ENCODE measurements at regions not wholly inside any gene's neighbourhood (a gene's known extent, or its start where the extent isn't known, plus 50 kb on each side); places are given as distances from the start of the nearest gene placed in this dataset.
A peak's percentile ranks its signal among the peaks of the same experiment; 100 is the strongest.

GRCh38 chr14:34044666-34045306, 93.9 kb upstream of the EGLN3 start:
- no peak for DNase-seq (ENCODE audit: low read depth in 2 of 2)

GRCh38 chr14:34044373-34044637, 93.4 kb upstream of the EGLN3 start:
- no peak for DNase-seq (ENCODE audit: low read depth in 2 of 2)

GRCh38 chr14:34043627-34044372, 92.9 kb upstream of the EGLN3 start:
- DNase-seq (ENCODE audit: low read depth in 2 of 2): peak; percentile 17 to 30

DNA sequence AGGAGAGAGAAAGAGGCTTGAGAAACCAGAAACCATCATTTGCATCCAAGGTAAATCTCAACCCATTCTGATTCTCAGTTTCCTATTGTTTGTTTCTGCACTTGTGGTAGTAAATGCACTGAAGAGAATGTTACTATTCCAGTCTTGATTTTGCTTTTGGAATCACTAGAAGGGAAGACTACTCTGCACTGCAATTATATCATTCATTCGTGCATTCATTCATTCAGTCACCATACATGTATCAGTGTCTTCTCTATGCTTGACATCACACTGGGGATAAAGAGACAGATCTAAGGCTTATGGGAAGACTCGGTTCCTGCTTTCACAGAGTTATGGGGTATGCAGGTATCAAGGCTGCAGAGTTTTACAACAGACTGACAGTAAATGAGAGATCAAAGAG, 90.3 kb upstream of the EGLN3 start:
- DNase-seq (ENCODE audit: low read depth in 2 of 2): no peak

DNA sequence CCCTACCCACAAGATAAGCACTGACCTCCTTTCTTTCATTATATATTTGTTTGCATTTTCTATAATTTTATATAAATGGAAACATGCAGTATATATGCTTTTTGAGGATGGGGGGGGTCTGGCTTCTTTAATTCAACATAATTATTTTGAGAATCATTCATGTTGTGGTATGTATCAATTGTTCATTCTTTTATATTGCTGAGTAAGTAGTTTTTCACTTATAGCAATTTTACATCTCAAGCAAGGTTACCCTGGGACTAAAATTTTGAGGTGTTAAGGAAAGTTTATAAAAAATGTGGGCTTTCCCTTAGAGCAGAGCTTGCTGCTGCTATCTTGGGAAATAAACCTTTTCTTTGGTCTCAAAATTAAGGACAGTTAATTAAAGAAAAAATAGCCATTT, 89.9 kb upstream of the EGLN3 start:
- no peak for DNase-seq (ENCODE audit: low read depth in 2 of 2)

- DNase-seq (ENCODE audit: low read depth in 2 of 2): no peak
These were observed 88.7 kb upstream of the EGLN3 start for GRCh38 chr14:34039428-34040047.

DNA sequence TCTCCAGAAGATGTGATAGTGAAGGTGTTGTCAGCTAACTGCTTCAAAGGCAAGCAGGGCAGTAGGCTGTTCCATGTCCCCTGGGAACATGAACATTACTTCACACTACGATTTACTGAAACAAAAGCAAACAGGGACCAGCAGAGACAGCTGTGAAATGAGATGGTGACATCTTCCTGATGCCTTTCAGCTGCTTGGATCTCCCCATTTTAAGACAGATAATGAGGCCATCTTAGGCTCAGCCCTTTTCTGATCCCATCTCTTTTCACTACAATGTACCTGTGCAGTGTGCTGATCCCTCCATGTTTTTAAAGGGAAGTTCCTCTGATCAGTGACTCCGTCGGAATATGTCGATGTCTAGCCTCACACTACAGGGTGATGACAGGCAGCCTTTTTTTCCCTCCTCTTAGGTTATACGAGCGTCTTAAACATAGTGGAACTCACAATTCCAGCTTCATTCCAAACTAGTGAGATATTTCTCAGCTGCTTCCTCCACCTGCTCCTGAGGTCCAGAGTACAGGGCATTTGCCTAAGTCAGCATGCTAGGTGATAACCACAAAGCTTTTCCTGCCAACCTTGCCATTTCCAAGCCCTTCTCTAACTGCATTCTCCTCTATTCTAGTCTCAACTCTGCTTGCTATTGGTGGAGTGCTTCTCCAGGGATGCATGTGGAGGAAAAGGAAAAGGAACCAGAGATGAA, 87.6 kb upstream of the EGLN3 start:
- no peak for DNase-seq (ENCODE audit: low read depth in 2 of 2)

GRCh38 chr14:34036319-34036766, 85.5 kb upstream of the EGLN3 start:
- no peak for DNase-seq (ENCODE audit: low read depth in 2 of 2)

DNA sequence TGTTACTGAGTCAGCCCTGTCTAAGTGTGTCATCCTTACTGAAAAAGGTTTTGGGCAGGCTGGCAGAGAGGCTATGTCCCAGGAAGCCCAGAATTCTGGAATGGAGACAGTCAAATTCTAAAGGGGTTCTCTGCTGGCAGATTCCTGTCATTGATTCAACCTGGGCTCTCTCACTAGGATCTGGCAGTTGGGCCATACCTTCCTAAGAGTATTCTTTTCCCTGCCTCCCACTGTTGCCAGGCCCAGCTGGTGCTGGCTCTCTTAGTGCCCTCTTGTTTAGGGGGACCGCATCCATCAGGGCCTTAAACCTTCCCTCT, 85.0 kb upstream of the EGLN3 start:
- DNase-seq (ENCODE audit: low read depth in 2 of 2): no peak

GRCh38 chr14:34035177-34035933, 84.5 kb upstream of the EGLN3 start:
- no peak for DNase-seq (ENCODE audit: low read depth in 2 of 2)

- DNase-seq (ENCODE audit: low read depth in 2 of 2): no peak
These were observed 83.7 kb upstream of the EGLN3 start for GRCh38 chr14:34034447-34035176.

DNA sequence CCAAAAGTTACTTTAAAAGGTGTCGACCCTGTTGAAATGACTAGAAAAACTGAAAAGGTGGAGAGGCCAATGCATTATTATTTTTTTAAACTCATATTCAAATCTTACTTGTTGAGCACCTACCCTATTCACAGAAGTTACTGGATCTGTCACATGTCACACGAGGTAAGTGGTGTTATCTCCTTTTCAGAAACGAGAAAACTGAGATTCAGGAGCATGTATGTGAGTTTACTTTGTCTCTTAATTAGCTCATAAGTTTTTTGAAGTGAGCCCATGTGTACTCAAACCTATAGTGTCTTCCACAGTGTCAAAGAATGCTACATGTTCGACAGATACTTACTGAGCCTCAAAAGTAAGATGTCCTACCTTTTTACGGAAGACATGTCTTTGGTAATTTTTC, 81.8 kb upstream of the EGLN3 start:
- DNase-seq (ENCODE audit: low read depth in 2 of 2): no peak

DNA sequence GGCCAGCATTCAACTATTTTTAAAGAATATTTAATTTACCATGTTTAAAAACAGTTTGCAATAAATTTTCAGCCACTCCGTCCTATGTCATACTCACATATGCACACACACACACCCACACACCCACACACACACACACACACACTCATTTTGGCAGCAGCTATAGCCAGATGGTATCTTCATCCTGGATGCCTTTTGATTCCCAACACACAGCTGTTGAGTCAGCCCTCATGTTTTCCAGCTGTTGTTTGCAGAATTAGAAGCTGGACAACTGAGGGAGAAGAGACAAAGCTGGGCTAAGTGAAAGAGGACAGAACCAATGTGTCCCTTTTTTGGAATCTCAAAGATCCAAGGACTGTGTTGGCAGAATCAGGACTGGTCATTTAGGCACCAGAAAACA, 80.0 kb upstream of the EGLN3 start:
- DNase-seq (ENCODE audit: low read depth in 2 of 2): no peak

DNA sequence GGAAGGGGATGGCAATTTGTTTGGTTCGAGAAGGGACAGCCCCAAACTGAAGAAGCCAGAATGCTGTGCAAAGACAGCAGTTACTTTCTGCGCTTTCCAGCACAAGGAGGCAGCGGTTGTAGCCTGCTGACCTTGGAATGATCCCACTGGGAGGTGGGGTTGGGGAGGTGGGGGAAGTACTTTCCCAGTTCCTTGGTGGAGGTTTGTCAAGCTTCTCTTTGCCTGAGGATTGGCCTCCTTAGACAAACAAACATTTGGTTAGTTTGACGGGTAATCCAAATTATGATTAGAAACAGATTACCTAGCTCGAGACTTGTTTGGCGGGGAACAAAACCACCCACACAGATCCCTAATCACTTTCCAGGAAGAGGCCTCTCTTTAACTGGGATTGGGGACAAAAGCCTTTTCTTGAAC, 79.1 kb upstream of the EGLN3 start:
- no peak for DNase-seq (ENCODE audit: low read depth in 2 of 2)

- DNase-seq (ENCODE audit: low read depth in 2 of 2): no peak
These were observed 77.2 kb upstream of the EGLN3 start for GRCh38 chr14:34027990-34028495.

DNA sequence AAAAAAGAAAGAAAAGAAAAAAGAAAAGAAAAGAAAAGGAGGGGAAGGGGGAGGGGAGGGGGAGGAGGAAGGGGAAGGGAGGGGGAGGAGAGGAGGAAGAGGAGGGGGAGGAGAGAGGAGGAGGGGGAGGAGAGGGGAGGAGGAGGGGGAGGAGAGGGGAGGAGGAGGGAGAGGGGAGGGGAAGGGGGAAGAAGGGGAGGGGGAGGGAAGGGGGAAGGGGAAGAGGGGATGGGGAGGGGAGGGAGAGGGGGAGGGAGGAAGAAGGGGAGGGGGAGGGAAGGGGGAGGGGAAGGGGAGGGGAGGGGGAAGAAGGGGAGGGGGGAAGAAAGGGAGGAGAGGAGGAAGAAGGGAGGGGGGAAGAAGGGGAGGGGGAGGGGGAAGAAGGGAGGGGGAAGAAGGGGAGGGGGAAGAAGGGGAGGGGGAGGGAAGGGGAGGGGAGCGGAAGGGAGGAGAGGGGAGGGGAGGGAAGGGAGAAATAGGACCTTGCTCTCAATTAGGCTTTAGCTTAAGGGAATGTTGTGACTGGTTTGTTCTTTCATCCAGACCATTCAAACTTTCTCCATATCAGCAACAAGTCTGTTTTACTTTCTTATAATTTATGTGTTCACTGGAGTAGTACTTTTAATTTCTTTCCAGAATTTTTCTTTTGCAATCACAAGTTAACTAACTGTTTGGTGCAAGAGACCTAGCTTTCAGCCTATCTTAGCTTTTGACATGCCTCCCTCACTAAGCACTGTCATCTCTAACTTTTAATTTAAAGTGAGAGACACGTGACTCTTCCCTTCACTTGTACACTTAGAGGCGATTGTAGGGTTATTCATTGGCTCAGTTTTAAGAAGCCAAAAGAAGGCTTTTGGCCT, 76.5 kb upstream of the EGLN3 start:
- no peak for DNase-seq (ENCODE audit: low read depth in 2 of 2)

DNA sequence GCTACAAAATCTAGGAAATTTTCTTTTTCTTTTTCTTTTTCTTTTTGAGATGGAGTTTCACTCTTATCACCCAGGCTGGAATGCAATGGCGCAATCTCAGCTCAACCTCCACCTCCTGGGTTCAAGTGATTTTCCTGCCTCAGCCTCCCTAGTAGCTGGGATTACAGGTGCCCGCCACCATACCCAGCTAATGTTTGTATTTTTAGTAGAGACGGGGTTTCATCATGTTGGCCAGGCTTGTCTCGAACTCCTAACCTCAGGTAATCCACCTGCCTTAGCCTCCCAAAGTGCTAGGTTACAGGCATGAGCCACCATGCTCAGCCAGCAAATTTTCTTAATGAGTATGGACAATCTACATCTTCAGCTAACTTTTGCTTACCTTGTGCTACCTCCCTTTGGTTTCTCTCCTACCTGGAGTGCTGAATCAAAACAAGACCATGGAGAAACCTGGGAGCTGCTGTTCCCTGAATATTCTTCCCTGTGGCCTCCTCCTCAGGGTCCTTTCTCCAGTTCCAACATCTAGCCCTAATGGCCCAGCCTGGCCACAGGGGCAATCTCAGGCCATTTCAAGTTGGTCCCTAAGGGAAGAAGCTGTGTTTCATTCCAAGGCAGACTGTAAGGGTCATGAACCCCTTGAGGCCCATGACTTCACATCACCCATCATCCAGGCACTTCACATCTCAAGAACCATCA, 74.6 kb upstream of the EGLN3 start:
- DNase-seq (ENCODE audit: low read depth in 2 of 2): no peak

DNA sequence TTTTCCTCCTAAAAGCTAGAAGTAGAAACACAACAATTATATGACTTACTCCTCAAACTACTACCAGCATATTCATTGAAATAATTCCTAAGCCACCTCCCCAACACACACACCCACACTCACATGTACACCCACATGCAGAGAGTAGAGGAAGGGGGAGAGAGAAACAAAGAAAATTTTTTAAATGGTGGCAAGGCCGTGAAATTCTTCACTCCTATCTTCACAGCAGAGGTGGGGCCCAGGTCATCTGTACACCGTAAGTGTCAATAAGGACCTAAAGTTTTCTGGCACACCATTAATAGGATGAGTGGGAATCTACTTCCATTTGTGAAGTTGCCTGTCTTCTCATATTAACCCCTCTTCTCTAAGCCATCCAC, 73.9 kb upstream of the EGLN3 start:
- DNase-seq (ENCODE audit: low read depth in 2 of 2): no peak

GRCh38 chr14:34023824-34024767, 73.2 kb upstream of the EGLN3 start:
- no peak for DNase-seq (ENCODE audit: low read depth in 2 of 2)

Measured in stimulated activated CD8-positive, alpha-beta memory T cell treated with anti-CD3 and anti-CD28 coated beads, Interleukin-7, amount 100 ng/mL, for 1 hour (primary cell).